Activated CD8-positive, alpha-beta memory T cell treated with anti-CD3 and anti-CD28 coated beads, Interleukin-2, amount 10 ng/mL, durations not matched to agents 7 days and 5 days (primary cell): ENCODE measurements at regions not wholly inside any gene's neighbourhood (a gene's known extent, or its start where the extent isn't known, plus 50 kb on each side); places are given as distances from the start of the nearest gene placed in this dataset.

Experiments
- ATAC-seq: fragments of 150-1000 bp; cut with Tn5 transposase; one replicate; pipeline ENCODE4 v1.10.0; 2021; ENCODE audit warnings: moderate library complexity
- CTCF ChIA-PET: fragments of 350-600 bp; sonication (Branson Sonifier 250); formaldehyde crosslinking; loops from one replicate; lab custom pipeline; 2021; ENCODE audit warnings: antibody characterized with exemption; lab: Charles Lee
- DNase-seq: peaks from one replicate; pipeline ENCODE4 v3.0.0-alpha.2; 2020
- H3K27ac Mint-ChIP-seq: one replicate; pipeline ENCODE4 v1.8.0; 2021; ENCODE audit warnings: mild to moderate bottlenecking, mixed read lengths
- H3K27me3 Mint-ChIP-seq: one replicate; pipeline ENCODE4 v1.8.0; 2021; ENCODE audit warnings: mixed read lengths
- H3K36me3 Mint-ChIP-seq: one replicate; pipeline ENCODE4 v1.8.0; 2021; ENCODE audit warnings: mild to moderate bottlenecking, mixed read lengths
- H3K4me1 Mint-ChIP-seq: one replicate; pipeline ENCODE4 v1.8.0; 2021; ENCODE audit warnings: mixed read lengths
- H3K4me3 Mint-ChIP-seq: one replicate; pipeline ENCODE4 v1.8.0; 2021; ENCODE audit warnings: mild to moderate bottlenecking, moderate library complexity, mixed read lengths
- H3K9me3 Mint-ChIP-seq: one replicate; pipeline ENCODE4 v1.8.0; 2022; ENCODE audit warnings: low read depth, mixed read lengths

- no peaks in the 10 kb centered on the region for H3K27me3 Mint-ChIP-seq
- H3K27ac Mint-ChIP-seq: no peak overlapping the region
- H3K9me3 Mint-ChIP-seq: no peaks in the 10 kb centered on the region
- no peaks in the 10 kb centered on the region for H3K4me1 Mint-ChIP-seq
- no peaks in the 10 kb centered on the region for H3K36me3 Mint-ChIP-seq
- CTCF ChIA-PET: no interaction called here
- no peak for DNase-seq
- ATAC-seq: no peak
- H3K4me3 Mint-ChIP-seq: no peak overlapping the region
Observed at GRCh38 chr16:27720731-27721530, 171.0 kb downstream of the KATNIP start.

- Mint-ChIP-seq H3K4me1 (no peaks in the 10 kb centered on the region), H3K36me3 (no peaks in the 10 kb centered on the region), H3K27me3 (no peaks in the 10 kb centered on the region), H3K9me3 (no peaks in the 10 kb centered on the region), H3K27ac (no peak overlapping the region), H3K4me3 (no peak overlapping the region)
- DNase-seq (no peak), ATAC-seq (no peak)
- CTCF ChIA-PET: no interaction called here
Observed at GRCh38 chr16:27721531-27722181, 171.7 kb downstream of the KATNIP start.

DNA sequence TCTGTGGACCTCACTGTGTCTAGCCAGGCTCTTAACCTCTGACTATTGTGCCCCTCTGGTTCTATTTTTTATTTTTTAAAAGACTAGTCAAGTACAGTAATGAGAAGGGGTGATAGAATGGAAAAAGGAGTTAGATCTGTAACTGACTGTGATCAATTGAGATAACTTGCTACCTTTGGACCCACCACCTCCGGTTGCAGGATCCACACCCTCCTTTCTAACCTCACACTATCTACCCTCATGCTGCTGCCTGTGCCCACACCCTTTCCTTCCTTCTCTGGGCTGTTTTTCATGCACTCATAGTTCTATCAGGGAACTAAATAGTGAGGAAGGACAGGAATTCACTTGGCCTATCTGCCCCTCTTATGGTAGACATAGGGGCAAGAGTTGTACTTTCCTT lies 172.3 kb downstream of the KATNIP start:
- ATAC-seq (no peak), DNase-seq (no peak)
- CTCF ChIA-PET: no interaction called here
- H3K36me3 Mint-ChIP-seq: no peaks in the 10 kb centered on the region
- no peak overlapping the region for H3K4me3 Mint-ChIP-seq
- no peaks in the 10 kb centered on the region for H3K27me3 Mint-ChIP-seq
- no peaks in the 10 kb centered on the region for H3K4me1 Mint-ChIP-seq
- no peak overlapping the region for H3K27ac Mint-ChIP-seq
- no peaks in the 10 kb centered on the region for H3K9me3 Mint-ChIP-seq

GRCh38 chr16:27722892-27723450 lies 173.0 kb downstream of the KATNIP start:
- Mint-ChIP-seq H3K9me3 (no peaks in the 10 kb centered on the region), H3K27ac (no peak overlapping the region), H3K4me1 (no peaks in the 10 kb centered on the region), H3K27me3 (no peaks in the 10 kb centered on the region), H3K4me3 (no peak overlapping the region), H3K36me3 (no peaks in the 10 kb centered on the region)
- no peak for ATAC-seq
- CTCF ChIA-PET: interaction anchor here (0.5 kb wide), 1 partner anchor 495 kb away, joined by 3 read pairs; no protein-coding TSS in a partner anchor
- DNase-seq: no peak

GRCh38 chr16:27723711-27724481 lies 174.0 kb downstream of the KATNIP start:
- no peaks in the 10 kb centered on the region for H3K4me1 Mint-ChIP-seq
- no peak overlapping the region for H3K4me3 Mint-ChIP-seq
- H3K27me3 Mint-ChIP-seq: no peaks in the 10 kb centered on the region
- no peak for DNase-seq
- no peaks in the 10 kb centered on the region for H3K9me3 Mint-ChIP-seq
- ATAC-seq: no peak
- CTCF ChIA-PET: interaction anchor here (0.6 kb wide), 1 partner anchor 259 kb away, joined by 3 read pairs; no protein-coding TSS in a partner anchor
- no peak overlapping the region for H3K27ac Mint-ChIP-seq
- no peaks in the 10 kb centered on the region for H3K36me3 Mint-ChIP-seq

DNA sequence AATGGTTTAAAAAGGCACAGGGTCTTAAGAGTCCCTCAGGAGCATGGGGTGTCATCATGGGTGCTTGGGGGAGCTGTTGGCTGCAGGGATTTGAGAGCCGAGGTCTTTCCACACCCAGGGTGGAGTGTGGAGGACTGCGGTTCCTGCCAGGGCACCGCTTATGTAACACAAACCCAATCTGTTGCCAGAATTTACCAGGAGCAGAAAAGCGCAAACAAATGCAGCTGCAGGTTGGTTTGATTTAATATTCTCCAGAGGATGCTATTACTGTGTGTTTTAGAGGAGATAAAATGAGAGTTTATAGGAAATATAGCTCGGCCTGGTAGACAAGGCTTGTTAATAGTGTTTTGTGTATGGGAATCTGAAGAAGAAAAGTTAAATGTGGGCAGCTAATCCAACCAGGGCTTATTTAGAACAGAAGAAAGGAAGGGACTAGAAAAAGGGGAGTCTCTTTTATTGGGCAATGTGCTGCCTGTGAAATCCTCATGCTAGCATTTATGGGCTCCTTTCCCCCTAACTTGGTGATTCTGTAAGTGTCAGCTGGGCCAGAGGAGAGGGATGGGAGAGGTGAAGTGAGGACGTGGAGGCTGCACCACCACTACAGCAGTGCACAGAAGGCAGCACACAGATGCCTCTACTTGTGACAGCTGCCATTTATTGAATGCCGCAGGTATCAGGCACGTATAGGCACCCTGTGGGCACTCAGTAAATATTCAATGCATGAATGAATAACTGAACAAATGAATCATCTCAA lies 174.7 kb downstream of the KATNIP start:
- ATAC-seq (no peak), DNase-seq (no peak)
- H3K36me3 Mint-ChIP-seq: no peaks in the 10 kb centered on the region
- H3K4me1 Mint-ChIP-seq: no peaks in the 10 kb centered on the region
- H3K9me3 Mint-ChIP-seq: no peaks in the 10 kb centered on the region
- H3K4me3 Mint-ChIP-seq: no peak overlapping the region
- CTCF ChIA-PET: interaction anchor here (0.6 kb wide), 1 partner anchor 259 kb away, joined by 3 read pairs; no protein-coding TSS in a partner anchor
- no peaks in the 10 kb centered on the region for H3K27me3 Mint-ChIP-seq
- H3K27ac Mint-ChIP-seq: no peak overlapping the region

DNA sequence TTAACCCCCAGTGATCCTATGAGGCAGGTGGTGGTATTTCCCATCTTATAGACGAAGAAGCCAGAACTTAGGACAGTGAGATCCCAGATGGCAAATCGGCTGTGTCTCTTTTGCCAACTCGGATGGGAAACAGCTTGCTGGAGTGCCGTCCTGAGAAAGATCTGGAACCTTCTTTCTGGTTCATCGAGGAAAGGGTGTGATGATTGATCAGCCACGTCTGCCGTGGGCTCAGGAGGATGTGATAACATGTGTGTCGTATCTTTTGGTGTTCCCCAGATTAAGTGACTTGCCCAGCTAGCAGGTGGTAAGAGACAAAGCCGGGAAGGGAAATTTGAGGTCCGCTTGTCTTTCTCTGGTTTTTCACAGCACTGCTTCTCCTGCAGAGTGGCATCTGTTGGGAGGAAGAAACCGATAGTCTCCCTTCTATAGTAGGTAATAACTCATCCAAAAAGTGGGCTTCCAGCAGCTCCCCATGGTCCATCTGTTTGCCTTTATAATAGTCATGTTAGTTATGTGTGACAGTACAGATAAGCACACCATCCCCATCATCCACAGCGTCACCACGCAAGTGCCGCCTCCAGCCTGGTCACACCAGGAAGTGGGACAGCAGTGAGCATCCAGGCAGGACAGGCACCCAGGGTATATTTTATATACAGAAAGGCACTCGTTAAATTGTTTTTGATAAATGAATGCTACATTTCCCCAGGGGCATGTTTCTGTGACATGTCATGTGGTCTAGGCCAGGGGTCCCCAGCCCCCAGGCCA lies 175.5 kb downstream of the KATNIP start:
- H3K9me3 Mint-ChIP-seq: no peaks in the 10 kb centered on the region
- DNase-seq: no peak
- H3K36me3 Mint-ChIP-seq: no peaks in the 10 kb centered on the region
- H3K4me3 Mint-ChIP-seq: no peak overlapping the region
- CTCF ChIA-PET: no interaction called here
- H3K27me3 Mint-ChIP-seq: no peaks in the 10 kb centered on the region
- ATAC-seq: no peak
- no peak overlapping the region for H3K27ac Mint-ChIP-seq
- no peaks in the 10 kb centered on the region for H3K4me1 Mint-ChIP-seq

GRCh38 chr16:27726621-27727261 lies 176.8 kb downstream of the KATNIP start:
- Mint-ChIP-seq H3K36me3 (no peaks in the 10 kb centered on the region), H3K9me3 (no peaks in the 10 kb centered on the region), H3K4me3 (no peak overlapping the region), H3K27me3 (no peaks in the 10 kb centered on the region), H3K27ac (no peak overlapping the region), H3K4me1 (no peaks in the 10 kb centered on the region)
- DNase-seq (no peak), ATAC-seq (no peak)
- CTCF ChIA-PET: no interaction called here

- Mint-ChIP-seq H3K9me3 (no peaks in the 10 kb centered on the region), H3K4me1 (no peaks in the 10 kb centered on the region), H3K27me3 (no peaks in the 10 kb centered on the region), H3K27ac (no peak overlapping the region), H3K4me3 (no peak overlapping the region), H3K36me3 (no peaks in the 10 kb centered on the region)
- CTCF ChIA-PET: no interaction called here
- ATAC-seq: no peak
- DNase-seq: no peak
Observed at GRCh38 chr16:27727941-27728340, 178.0 kb downstream of the KATNIP start.

DNA sequence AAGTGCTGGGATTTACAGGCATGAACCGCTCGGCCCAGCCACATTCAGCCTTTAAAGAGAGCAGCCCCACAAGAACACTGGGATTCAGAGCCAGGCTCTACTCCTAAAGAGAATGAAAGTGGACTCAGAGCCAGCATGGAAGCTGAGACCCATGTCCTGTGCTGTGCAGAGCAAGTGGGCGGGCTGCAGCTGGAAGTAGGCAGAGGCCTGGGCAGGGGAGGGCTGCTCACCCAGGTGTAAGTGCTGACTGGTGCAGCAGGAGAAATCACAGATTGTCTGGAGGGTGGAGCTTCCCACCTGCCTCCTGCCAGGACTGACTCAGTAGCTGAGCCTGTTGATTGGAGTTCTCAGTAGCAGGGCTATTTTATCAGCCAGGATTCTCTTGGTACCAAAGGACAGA lies 178.7 kb downstream of the KATNIP start:
- Mint-ChIP-seq H3K27me3 (no peaks in the 10 kb centered on the region), H3K27ac (no peak overlapping the region)
- CTCF ChIA-PET: interaction anchor here (1.1 kb wide), 1 partner anchor 12 kb away, joined by 3 read pairs; no protein-coding TSS in a partner anchor

GRCh38 chr16:27729516-27730304 lies 179.8 kb downstream of the KATNIP start:
- H3K4me1 Mint-ChIP-seq: no peaks in the 10 kb centered on the region
- H3K9me3 Mint-ChIP-seq: no peaks in the 10 kb centered on the region
- DNase-seq: no peak
- H3K36me3 Mint-ChIP-seq: no peaks in the 10 kb centered on the region
- CTCF ChIA-PET: interaction anchor here (1.1 kb wide), 1 partner anchor 13 kb away, joined by 3 read pairs; no protein-coding TSS in a partner anchor
- H3K27me3 Mint-ChIP-seq: no peaks in the 10 kb centered on the region
- no peak overlapping the region for H3K4me3 Mint-ChIP-seq
- ATAC-seq: no peak
- no peak overlapping the region for H3K27ac Mint-ChIP-seq

More for the DNA sequence above, 178.7 kb downstream of the KATNIP start:
- no peaks in the 10 kb centered on the region for H3K4me1 Mint-ChIP-seq
- no peaks in the 10 kb centered on the region for H3K36me3 Mint-ChIP-seq
- ATAC-seq: no peak
- H3K9me3 Mint-ChIP-seq: no peaks in the 10 kb centered on the region
- no peak for DNase-seq
- H3K4me3 Mint-ChIP-seq: no peak overlapping the region
